ENCODE measurements at regions not wholly inside any gene's neighbourhood (a gene's known extent, or its start where the extent isn't known, plus 50 kb on each side); places are given as distances from the start of the nearest gene placed in this dataset.
A peak's percentile ranks its signal among the peaks of the same experiment; 100 is the strongest.
"Not testable (repeated sequence)": the region's sequence is repeated elsewhere in the genome, so short reads cannot be mapped to it uniquely, and the experiment has no call there.

GRCh38 chr7:127530148-127530547, 55.2 kb downstream of the GCC1 start:
- DNase-seq, result no peak

GRCh38 chr7:127527561-127527960, 57.8 kb downstream of the GCC1 start:
- peak; percentile 56 for DNase-seq

GRCh38 chr7:127525866-127526480, 59.4 kb downstream of the GCC1 start:
- no peak for DNase-seq

GRCh38 chr7:127516320-127516719, 69.1 kb downstream of the GCC1 start:
- DNase-seq, result no peak

GRCh38 chr7:127514499-127514898, 70.9 kb downstream of the GCC1 start:
- no peak for DNase-seq

GRCh38 chr7:127513311-127513710, 72.1 kb downstream of the GCC1 start:
- DNase-seq, result no peak

GRCh38 chr7:127512663-127513062, 72.7 kb downstream of the GCC1 start:
- no peak for DNase-seq

- DNase-seq, result peak; percentile 64
Measured at GRCh38 chr7:127504715-127505114, 80.7 kb downstream of the GCC1 start.

GRCh38 chr7:127501817-127502216, 83.6 kb downstream of the GCC1 start:
- no peak for DNase-seq

GRCh38 chr7:127487381-127487780, 94.9 kb upstream of the ZNF800 start:
- DNase-seq, result no peak

- no peak for DNase-seq
Measured at GRCh38 chr7:127486654-127487053, 94.1 kb upstream of the ZNF800 start.

GRCh38 chr7:127485482-127485881, 93.0 kb upstream of the ZNF800 start:
- no peak for DNase-seq

- DNase-seq, result no peak
Measured at GRCh38 chr7:127484954-127485353, 92.4 kb upstream of the ZNF800 start.

- no peak for DNase-seq
Measured at GRCh38 chr7:127478461-127478860, 86.0 kb upstream of the ZNF800 start.

GRCh38 chr7:127478024-127478355, 85.5 kb upstream of the ZNF800 start:
- no peak for DNase-seq

- no peak for DNase-seq
Measured at GRCh38 chr7:127477295-127478023, 85.0 kb upstream of the ZNF800 start.

GRCh38 chr7:127476618-127477017, 84.1 kb upstream of the ZNF800 start:
- DNase-seq, result no peak

- no peak for DNase-seq
Measured at GRCh38 chr7:127474457-127474856, 81.9 kb upstream of the ZNF800 start.

- DNase-seq, result no peak
Measured at GRCh38 chr7:127473409-127473808, 80.9 kb upstream of the ZNF800 start.

- no peak for DNase-seq
Measured at GRCh38 chr7:127460077-127460476, 67.6 kb upstream of the ZNF800 start.

- not testable (repeated sequence) for DNase-seq
Measured at GRCh38 chr7:127451258-127451657, 58.8 kb upstream of the ZNF800 start.

- DNase-seq, result no peak
Measured at GRCh38 chr7:127448566-127448965, 56.1 kb upstream of the ZNF800 start.

- peak; percentile 82 for DNase-seq
Measured at GRCh38 chr7:127447326-127447945, 54.9 kb upstream of the ZNF800 start.

- no peak for DNase-seq
Measured at GRCh38 chr7:127446842-127447241, 54.3 kb upstream of the ZNF800 start.
